Breast epithelium (tissue), 4 donors: ENCODE measurements at regions not wholly inside any gene's neighbourhood (a gene's known extent, or its start where the extent isn't known, plus 50 kb on each side); places are given as distances from the start of the nearest gene placed in this dataset.

Experiments
- DNase-seq, 2 donors: peaks; one replicate each; pipeline ENCODE4 v3.0.0-alpha.2; 2019; ENCODE audit warnings: low spot score in 2 of 2
- H3K27ac ChIP-seq, 2 donors: fragments of 200-600 bp; sonication (generic) in 1 of 2; one replicate each; pipeline ENCODE4 v1.5.1; 2016 to 2019; ENCODE audit warnings: mild to moderate bottlenecking in 1 of 2
- H3K27me3 ChIP-seq, 2 donors: fragments of 200-600 bp; sonication (generic) in 1 of 2; one replicate each; pipeline versions ENCODE4 v1.5.1 to v1.6.0; 2017 to 2019; ENCODE audit warnings: control low read depth in 1 of 2, mild to moderate bottlenecking in 1 of 2
- H3K36me3 ChIP-seq: fragments of 200-600 bp; one replicate; pipeline ENCODE4 v1.5.1; 2019
- H3K4me1 ChIP-seq, 2 donors: fragments of 200-600 bp; sonication (generic); one replicate each; pipeline ENCODE4 v1.5.1; 2016 to 2019; ENCODE audit warnings: control low read depth in 1 of 2
- H3K4me3 ChIP-seq, 3 donors: fragments of 200-600 bp; sonication (generic); 1 replicate in 2 of 3; 2 replicates in 1 of 3; pipeline ENCODE4 v1.5.1; 2016 to 2019; ENCODE audit warnings: mild to moderate bottlenecking in 3 of 3, moderate library complexity in 2 of 3
- H3K9me3 ChIP-seq, 2 donors: fragments of 200-600 bp; sonication (generic) in 1 of 2; one replicate each; pipeline ENCODE4 v1.5.1; 2016 to 2019; ENCODE audit warnings: control low read depth in 1 of 2
- CTCF ChIP-seq, 3 donors: fragments of 450-650 bp; IDR thresholded peaks; one replicate each; pipeline ENCODE4 v1.5.1; 2016 to 2017; ENCODE audit warnings: antibody characterized with exemption in 3 of 3, mild to moderate bottlenecking in 3 of 3, moderate library complexity in 3 of 3
- POLR2A ChIP-seq: fragments of 450-650 bp; IDR thresholded peaks from one replicate; pipeline ENCODE4 v1.6.1; 2016; ENCODE audit warnings: antibody characterized with exemption, mild to moderate bottlenecking, moderate library complexity
- POLR2AphosphoS5 ChIP-seq, 3 donors: sonication (generic); formaldehyde crosslinking; IDR thresholded peaks; one replicate each; pipeline ENCODE4 v1.6.1; 2017; ENCODE audit warnings: antibody characterized with exemption in 3 of 3
- intact Hi-C: fragments of 100-400 bp; cut with DNase I; formaldehyde crosslinking; loops from one replicate; pipeline ENCODE4 v1.15.1; 2023; ENCODE audit warnings: low total_unique reads

- intact Hi-C loops = no loop called here
- Histone ChIP-seq H3K27me3 (no peaks in the 10 kb centered on the region), H3K27ac (no peak overlapping the region), H3K4me3 (no peak overlapping the region), H3K4me1 (no peaks in the 10 kb centered on the region), H3K9me3 (no peaks in the 10 kb centered on the region), H3K36me3 (no peaks in the 10 kb centered on the region)
- TF ChIP-seq POLR2AphosphoS5 (IDR thresholded peaks at IDR 0.05) = no peak
- TF ChIP-seq POLR2A = no peak
- no peak for TF ChIP-seq CTCF (IDR thresholded peaks at IDR 0.05)
- DNase-seq = no peak
Observed at GRCh38 chr11:62055970-62056369, 67.8 kb upstream of the INCENP start.

DNA sequence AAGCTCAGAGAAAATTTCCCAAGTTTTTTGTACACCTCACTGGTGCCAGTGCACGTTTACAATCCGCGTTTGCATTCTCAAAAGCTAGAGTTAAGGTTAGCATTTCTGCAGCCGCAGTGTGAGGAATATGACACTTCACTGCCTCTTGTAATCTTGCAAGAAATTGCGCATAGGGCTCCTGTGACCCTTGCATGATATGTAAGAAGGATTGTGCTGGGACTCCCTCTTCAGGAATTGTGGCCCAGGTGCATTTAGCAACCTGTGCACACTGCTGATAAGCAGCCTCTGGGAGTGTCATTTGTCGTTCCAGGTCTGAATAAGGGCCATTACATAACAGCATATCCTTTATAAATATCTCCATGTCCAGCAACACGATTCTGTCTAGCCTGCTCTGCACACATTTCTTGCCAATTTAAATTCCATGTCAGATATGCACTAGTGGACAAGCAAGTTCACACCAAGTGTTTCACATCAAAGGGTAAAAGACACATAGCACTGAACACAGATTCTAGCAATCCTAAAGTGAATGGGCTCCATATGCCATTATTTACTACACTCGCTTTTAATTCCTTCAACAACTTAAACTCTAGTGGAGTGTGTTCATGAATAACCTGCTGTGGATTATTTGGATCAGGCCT, 69.2 kb upstream of the INCENP start:
- no peak for TF ChIP-seq POLR2A
- no peak for TF ChIP-seq CTCF (IDR thresholded peaks at IDR 0.05)
- no peak for TF ChIP-seq POLR2AphosphoS5 (IDR thresholded peaks at IDR 0.05)
- no peak overlapping the region for H3K27ac ChIP-seq

DNA sequence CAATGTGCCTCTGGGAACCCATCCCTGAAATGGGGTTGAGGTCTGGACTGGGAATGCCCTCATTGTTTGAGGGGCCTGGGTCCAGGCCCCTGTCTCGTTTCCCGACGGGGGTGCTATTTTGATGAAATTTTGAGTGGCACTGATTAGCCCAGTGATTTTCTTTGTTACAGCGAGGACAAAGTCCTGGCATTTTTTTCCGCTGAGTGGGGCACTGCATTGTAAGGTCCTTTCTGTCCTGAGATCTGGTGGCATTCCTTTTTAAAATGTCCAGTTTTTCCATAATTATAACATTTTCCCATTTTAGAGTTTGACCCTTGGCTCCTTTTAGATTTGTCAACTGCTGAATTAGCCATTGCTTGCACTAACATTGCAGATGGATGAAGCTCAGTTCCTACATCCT, 69.7 kb upstream of the INCENP start:
- no peak for DNase-seq
- no peaks in the 10 kb centered on the region for H3K27me3 ChIP-seq
- H3K9me3 ChIP-seq = no peaks in the 10 kb centered on the region
- no peak overlapping the region for H3K27ac ChIP-seq
- no peak for TF ChIP-seq CTCF (IDR thresholded peaks at IDR 0.05)
- TF ChIP-seq POLR2AphosphoS5 (IDR thresholded peaks at IDR 0.05) = no peak
- TF ChIP-seq POLR2A = no peak
- no peaks in the 10 kb centered on the region for H3K36me3 ChIP-seq
- intact Hi-C loops = no loop called here
- H3K4me1 ChIP-seq = no peaks in the 10 kb centered on the region
- no peak overlapping the region for H3K4me3 ChIP-seq

More for the DNA sequence above, 69.2 kb upstream of the INCENP start:
- intact Hi-C loops = no loop called here
- DNase-seq = no peak
- Histone ChIP-seq H3K4me3 (no peak overlapping the region), H3K36me3 (no peaks in the 10 kb centered on the region), H3K4me1 (no peaks in the 10 kb centered on the region), H3K9me3 (no peaks in the 10 kb centered on the region), H3K27me3 (no peaks in the 10 kb centered on the region)

- DNase-seq = no peak
- intact Hi-C loops = no loop called here
- H3K27ac ChIP-seq = no peak overlapping the region
- no peak for TF ChIP-seq POLR2A
- no peak for TF ChIP-seq POLR2AphosphoS5 (IDR thresholded peaks at IDR 0.05)
- no peak for TF ChIP-seq CTCF (IDR thresholded peaks at IDR 0.05)
- H3K9me3 ChIP-seq = no peaks in the 10 kb centered on the region
- no peaks in the 10 kb centered on the region for H3K36me3 ChIP-seq
- H3K4me3 ChIP-seq = no peak overlapping the region
- peaks cover 0 to 3% of the 10 kb centered on the region in 2 donors for H3K4me1 ChIP-seq
- no peaks in the 10 kb centered on the region for H3K27me3 ChIP-seq
Observed at GRCh38 chr11:62050716-62051115, 73.1 kb upstream of the INCENP start.

DNA sequence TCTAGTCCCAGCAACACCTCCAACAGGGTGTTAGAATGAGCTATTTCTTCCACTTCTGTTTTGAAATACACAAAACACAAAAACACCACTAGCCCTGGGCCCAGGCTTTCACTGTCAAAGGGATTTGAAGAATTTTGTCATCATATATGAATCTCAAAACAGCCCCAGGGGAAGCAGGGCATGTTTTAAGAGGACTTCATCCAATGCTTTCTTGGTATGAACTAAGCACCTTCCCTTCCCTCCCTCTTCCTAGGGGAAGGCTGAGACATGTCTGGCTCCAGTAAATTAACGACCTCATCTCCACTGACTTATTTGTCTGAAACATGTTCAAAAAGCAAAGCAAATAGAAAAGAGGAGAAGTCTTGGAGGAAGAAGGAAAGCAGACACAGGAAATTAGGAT, 75.7 kb upstream of the INCENP start:
- intact Hi-C loops = no loop called here
- no peak for DNase-seq
- Histone ChIP-seq H3K36me3 (no peaks in the 10 kb centered on the region), H3K27ac (peak overlapping the region; percentile 72 to 77), H3K9me3 (no peaks in the 10 kb centered on the region), H3K4me3 (no peak overlapping the region), H3K27me3 (no peaks in the 10 kb centered on the region), H3K4me1 (peaks cover 0 to 3% of the 10 kb centered on the region in 2 donors)
- TF ChIP-seq CTCF (IDR thresholded peaks at IDR 0.05) (no peak), POLR2AphosphoS5 (IDR thresholded peaks at IDR 0.05) (no peak), POLR2A (no peak)
